ENCODE measurements at regions not wholly inside any gene's neighbourhood (a gene's known extent, or its start where the extent isn't known, plus 50 kb on each side); places are given as distances from the start of the nearest gene placed in this dataset.

GRCh38 chr18:11268153-11268552 is 118.8 kb upstream of the PIEZO2 start:
- no peak for DNase-seq (ENCODE audit: low spot score)

- DNase-seq (ENCODE audit: low spot score): no peak
These were observed 117.6 kb upstream of the PIEZO2 start for GRCh38 chr18:11266781-11267480.

- DNase-seq (ENCODE audit: low spot score): no peak
These were observed 112.1 kb upstream of the PIEZO2 start for GRCh38 chr18:11261486-11261885.

- DNase-seq (ENCODE audit: low spot score): no peak
These were observed 111.6 kb upstream of the PIEZO2 start for GRCh38 chr18:11260961-11261461.

GRCh38 chr18:11259469-11260150 is 110.2 kb upstream of the PIEZO2 start:
- DNase-seq (ENCODE audit: low spot score): peak; percentile 2

GRCh38 chr18:11258039-11258610 is 108.8 kb upstream of the PIEZO2 start:
- no peak for DNase-seq (ENCODE audit: low spot score)

- no peak for DNase-seq (ENCODE audit: low spot score)
These were observed 106.9 kb upstream of the PIEZO2 start for GRCh38 chr18:11256251-11256650.

- no peak for DNase-seq (ENCODE audit: low spot score)
These were observed 102.5 kb upstream of the PIEZO2 start for GRCh38 chr18:11251891-11252270.

GRCh38 chr18:11251229-11251890 is 102.0 kb upstream of the PIEZO2 start:
- peak; percentile 4 for DNase-seq (ENCODE audit: low spot score)

- DNase-seq (ENCODE audit: low spot score): no peak
These were observed 100.0 kb upstream of the PIEZO2 start for GRCh38 chr18:11249391-11249790.

- no peak for DNase-seq (ENCODE audit: low spot score)
These were observed 98.1 kb upstream of the PIEZO2 start for GRCh38 chr18:11247381-11247970.

- DNase-seq (ENCODE audit: low spot score): no peak
These were observed 97.3 kb upstream of the PIEZO2 start for GRCh38 chr18:11246495-11247300.

GRCh38 chr18:11245879-11246278 is 96.5 kb upstream of the PIEZO2 start:
- DNase-seq (ENCODE audit: low spot score): no peak

- DNase-seq (ENCODE audit: low spot score): no peak
These were observed 88.1 kb upstream of the PIEZO2 start for GRCh38 chr18:11237484-11237883.

GRCh38 chr18:11237066-11237465 is 87.7 kb upstream of the PIEZO2 start:
- DNase-seq (ENCODE audit: low spot score): no peak

GRCh38 chr18:11224153-11224552 is 74.8 kb upstream of the PIEZO2 start:
- no peak for DNase-seq (ENCODE audit: low spot score)

GRCh38 chr18:11219571-11219970 is 70.2 kb upstream of the PIEZO2 start:
- no peak for DNase-seq (ENCODE audit: low spot score)

GRCh38 chr18:11215216-11215615 is 65.8 kb upstream of the PIEZO2 start:
- DNase-seq (ENCODE audit: low spot score): no peak

- no peak for DNase-seq (ENCODE audit: low spot score)
These were observed 54.7 kb upstream of the PIEZO2 start for GRCh38 chr18:11204020-11204419.

GRCh38 chr18:11199477-11199876 is 50.1 kb upstream of the PIEZO2 start:
- no peak for DNase-seq (ENCODE audit: low spot score)

Data from LoVo (cell line).